NCI-H2227 (cell line): ENCODE measurements at regions not wholly inside any gene's neighbourhood (a gene's known extent, or its start where the extent isn't known, plus 50 kb on each side); places are given as distances from the start of the nearest gene placed in this dataset.

Source experiments
- DNase-seq: peaks from one replicate; lab custom pipeline; 2025; ENCODE audit not compliant: unreplicated experiment; lab: John Stamatoyannopoulos, UW

DNA sequence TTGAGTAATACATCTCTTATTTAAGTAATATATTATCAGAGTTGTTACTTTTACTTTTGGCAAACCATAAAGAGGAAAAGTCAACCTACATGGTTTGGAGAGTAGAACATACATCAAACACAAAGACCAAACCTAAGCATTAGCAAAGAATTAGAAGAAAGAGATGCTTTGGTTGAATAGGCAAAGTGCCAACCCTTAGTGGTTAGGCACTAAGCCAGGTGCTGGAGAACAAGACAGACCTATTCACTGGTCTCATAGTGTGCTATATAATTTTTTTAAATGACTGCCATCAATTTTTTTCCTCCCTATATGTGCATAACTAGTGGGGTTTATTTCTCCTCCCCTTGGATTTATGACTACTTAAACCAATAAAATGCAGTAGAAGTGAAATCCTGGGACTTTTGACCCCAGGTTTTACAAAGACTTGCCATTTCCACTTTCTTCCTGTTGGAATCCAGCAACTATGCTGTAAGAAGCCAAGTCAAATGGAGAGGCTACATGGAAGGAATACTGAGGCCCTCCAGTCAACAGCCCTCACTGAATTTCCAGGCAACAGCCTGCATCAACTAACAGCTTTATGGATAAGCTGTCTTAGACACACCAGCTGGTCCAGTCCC lies 69.8 kb upstream of the HAO2 start:
- no peak for DNase-seq

DNA sequence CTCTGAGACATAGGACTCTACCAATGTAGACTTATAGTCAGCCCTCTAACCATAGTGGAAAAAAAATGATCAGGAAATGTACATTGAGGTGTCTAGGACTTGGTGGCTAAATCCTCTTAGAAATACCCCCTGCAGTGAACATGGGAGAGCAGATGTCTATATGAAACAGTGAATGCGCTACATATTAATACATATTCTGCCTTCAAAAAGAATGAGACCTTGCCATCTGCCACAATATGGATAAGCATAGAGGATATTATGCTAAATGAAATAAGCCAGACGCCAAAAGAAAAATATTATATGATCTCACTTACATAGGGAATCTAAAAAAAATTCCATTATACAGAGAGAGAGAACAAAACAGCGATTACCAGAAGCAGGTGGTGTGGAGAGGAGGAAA lies 66.6 kb upstream of the HAO2 start:
- DNase-seq: no peak

DNA sequence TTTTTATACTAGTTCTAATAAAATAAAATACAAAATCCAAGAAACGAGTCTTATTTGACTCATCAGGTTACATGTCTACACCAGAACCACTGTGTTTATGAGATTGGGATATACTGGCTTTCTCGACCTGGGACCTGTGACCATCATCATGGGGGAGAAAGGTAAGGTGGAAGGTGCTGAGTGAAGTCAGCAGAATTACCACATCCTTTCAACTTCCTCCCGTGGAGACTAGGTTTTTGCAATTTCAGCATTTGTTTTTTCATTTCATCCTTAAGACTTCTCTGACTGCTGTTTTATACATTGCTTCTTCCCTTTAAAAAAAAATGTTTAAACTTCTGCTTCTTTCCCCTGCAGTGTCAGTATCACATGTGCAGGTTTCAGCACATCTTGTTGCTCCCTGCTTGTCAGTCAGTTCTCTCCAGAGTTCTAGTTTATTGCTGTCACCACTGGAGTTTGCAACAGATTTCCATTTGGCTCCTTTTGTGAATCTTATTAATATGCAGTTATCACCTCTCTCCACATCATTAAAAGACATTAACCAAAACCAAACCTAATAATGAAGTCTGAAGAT lies 60.4 kb upstream of the HAO2 start:
- DNase-seq: no peak

DNA sequence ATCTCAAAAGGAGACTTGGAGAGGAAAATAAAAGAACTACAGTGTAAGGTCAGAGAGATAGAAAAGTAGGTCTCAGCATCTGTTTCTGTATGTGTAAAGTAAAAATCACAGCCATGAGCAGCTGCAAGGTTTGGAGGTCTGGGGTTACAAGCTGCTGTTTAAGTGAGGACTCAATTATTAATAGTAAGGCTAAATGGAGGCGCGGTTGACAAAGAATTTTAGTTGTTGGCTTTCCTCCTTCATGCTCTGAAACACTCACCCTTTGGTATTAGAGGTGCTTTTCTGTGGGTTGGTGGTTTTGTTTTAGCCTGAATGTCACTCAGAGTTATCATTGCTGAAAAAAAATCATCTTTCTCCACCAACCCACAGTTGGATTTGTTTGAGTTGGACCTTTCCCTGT lies 59.8 kb upstream of the HAO2 start:
- DNase-seq: no peak

DNA sequence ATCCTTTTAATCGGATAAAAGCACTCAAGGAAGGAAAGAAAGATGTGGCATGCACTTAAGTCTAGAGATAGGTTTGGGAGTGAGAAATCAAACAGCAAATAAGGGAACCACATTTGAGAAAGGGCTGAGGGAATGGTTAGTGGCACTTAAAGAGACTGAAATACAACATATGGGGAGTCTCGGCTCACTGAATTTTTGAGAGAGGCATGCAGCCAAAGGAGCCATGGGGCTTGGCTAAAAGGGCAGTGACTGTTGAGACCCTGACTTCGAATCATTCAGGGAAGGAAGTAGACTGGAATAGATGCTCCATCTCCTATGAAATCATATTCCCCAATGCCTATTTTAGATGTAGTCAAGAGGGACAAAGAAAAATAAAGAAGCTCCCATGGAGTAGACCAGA lies 58.3 kb upstream of the HAO2 start:
- no peak for DNase-seq

DNA sequence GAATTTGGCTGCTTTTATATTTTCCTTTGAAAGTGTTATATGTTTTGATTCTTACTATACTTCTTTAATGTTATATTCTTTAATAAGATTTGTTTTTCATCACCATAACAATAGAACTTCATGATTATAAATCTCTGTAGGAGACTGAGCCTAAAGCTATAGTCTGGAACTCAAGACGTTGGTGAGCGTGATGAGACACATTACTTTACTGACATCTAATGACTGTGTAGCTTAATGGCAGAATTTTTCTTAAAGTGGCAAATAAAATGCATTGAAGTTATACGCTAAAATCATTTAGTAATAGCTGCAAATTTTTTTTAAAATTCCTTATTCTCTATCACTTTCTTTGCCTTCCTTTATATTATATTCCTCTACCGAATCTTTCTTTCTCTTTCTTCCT lies 56.1 kb upstream of the HAO2 start:
- DNase-seq: no peak

DNA sequence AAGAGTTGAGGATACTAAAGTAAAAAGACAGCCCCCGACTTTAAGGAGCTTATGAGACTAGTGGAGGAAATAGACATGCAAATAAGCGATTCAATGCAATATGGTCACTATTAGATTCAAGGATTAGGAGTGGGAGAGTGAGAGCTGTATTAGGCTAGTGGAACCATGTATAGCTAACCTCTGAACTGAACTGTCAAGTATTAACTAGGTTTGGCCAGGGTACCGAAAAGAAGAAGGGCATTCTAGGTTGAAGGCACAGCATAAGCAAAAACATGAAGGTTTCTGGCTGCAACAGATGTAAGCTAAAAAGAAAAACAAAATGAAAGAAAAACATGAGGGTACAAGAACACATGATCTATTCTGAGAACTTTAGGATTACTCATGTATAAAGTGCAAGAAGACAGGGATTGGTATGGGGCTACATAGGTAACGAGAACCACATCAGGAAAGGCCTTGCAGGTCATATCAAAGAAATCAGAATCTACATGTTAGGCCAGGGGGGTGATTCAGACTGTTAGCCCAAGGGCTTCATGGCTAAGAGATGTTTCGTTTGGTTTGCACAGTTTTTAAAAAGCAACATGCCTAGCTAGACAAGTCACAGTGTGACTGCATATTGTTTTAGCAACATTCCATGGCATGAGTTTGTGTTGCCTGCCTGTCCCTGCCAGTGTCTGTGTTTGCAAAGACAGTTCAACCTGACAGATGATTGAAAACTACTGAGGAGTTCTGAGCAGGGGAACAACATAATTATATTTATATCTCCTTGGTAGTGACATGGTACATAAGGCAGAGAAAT lies 54.4 kb upstream of the HAO2 start:
- DNase-seq: no peak

DNA sequence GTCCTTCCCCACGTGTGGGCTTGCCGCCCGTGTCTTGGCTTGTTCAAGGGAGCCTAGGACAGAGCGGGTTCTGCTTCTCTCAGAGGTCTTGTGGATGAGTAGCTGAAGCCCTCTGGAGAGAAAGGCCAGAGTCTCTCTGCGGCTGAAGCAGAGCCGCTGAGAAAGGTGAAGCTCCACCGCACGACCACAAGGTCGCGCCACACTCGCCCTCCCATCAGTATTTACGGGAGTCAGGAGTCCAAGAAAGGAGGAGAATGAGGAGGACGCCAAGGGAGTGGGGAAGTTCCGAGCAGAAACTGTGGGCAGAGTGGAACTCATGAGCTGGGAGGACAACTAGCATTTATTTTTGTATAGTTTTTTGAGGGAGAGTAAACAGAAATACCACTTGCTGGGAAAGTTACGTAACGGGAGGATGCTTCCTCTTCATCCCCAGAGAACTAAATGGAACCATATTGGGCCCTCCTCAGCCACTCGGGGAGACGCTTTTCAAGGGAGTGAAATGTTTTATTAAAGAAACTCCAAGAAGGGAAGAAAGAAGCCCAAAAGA lies 51.6 kb upstream of the HAO2 start:
- no peak for DNase-seq

DNA sequence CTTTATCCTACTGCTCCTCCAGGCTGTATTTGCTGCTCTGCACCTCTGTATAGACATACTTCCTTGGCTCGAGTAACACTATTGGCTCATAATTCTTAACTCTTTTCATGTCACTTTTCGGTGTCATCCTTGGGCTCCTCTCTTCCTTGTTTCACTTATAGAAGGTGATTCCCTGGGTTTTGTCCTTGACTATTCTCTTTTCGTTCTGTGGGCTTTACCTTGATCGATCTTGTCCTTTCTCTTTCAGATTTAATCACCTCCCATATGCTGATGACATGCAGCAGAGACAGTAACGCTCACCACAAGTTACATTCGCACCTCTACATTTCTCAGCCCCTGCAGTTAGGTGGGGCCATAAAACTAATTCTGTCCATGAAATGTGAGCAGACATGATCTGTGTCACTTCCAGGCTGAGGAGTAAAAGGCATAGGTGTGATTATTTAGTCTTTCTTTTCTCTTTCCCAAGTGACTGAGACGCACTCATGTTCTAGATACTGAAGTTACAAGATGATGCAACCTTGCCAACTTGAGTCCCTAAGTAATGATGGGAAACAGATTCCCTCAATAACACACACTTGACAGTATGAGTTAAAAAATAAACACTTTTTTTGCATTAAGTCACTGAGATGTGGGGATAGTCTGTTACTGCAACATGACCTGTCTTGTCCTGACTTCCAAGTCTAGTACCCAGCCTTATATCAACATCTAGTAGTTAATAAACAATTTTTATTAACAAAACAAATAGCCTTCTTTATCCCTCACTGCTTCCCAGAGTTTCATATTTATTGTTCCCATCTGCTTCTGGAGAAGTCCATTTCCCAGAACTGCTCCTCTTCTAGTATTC lies 49.9 kb upstream of the HAO2 start:
- DNase-seq: no peak
